ENCODE measurements at regions not wholly inside any gene's neighbourhood (a gene's known extent, or its start where the extent isn't known, plus 50 kb on each side); places are given as distances from the start of the nearest gene placed in this dataset.
A peak's percentile ranks its signal among the peaks of the same experiment; 100 is the strongest.

DNA sequence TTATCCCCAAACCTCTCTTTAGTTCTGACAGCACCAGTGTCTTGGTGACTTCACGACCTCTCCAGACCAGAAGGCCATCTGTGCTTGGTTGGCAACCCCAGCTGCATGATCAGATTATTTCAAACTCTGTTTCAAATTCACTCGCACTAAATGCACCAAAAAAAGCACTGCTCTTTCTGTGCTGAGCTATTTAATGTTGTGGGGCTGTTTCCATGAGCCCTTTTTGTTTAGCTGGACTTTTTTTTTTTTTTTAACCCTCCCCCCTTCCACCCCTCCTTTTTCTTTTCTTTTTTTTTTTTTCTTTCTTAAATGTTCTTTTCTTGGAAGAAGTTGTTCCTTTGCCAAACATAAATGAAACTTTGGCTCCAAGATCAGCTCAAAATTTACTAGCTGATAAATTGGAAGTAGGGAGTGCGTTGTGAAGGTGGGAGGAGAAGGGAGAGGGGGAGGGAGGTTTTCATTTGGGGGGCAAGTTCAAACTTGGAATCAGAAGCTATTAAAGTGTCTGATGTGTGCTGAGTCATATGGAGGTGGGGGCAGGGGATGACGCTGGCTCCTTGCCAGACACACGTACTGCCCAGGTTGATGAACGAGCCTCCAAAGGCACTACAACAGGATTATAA, 543.0 kb upstream of the TNP1 start:
- DNase-seq (ENCODE audit: insufficient read length, low spot score): no peak
- no peak for TF ChIP-seq SPI1 (IDR thresholded peaks at IDR 0.05; ENCODE audit: low read depth, low read length)
- TF ChIP-seq POLR2A (IDR thresholded peaks at IDR 0.05; ENCODE audit: low read depth, low read length): no peak
- no peak for TF ChIP-seq PAX5 (IDR thresholded peaks at IDR 0.05; ENCODE audit: insufficient read depth, low read length, severe bottlenecking)
- TF ChIP-seq TAF1 (IDR thresholded peaks at IDR 0.05; ENCODE audit: low read depth, low read length): no peak
- no peak for TF ChIP-seq POU2F2 (IDR thresholded peaks at IDR 0.05; ENCODE audit: low read depth, low read length)
- no peak for FAIRE-seq

DNA sequence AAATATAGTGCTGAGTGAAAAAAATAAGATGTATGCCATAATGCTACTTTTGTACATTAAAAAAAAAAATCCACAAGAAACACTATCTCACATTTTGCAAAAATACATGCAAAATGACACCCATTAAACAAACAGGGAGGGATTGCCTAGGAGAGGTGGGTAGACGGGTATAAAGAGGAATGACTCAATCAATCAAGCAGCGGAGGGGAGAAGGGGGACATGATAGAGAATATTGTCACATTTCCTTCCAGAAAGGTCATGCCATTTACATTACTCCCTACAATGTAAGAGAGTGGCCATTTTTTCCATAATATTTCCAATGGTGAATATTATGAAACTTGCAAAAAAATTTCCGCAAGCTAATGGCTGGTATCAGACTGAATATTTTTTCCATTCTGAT, 542.3 kb upstream of the TNP1 start:
- DNase-seq (ENCODE audit: insufficient read length, low spot score) (no peak), FAIRE-seq (no peak)
- no peak for TF ChIP-seq PAX5 (IDR thresholded peaks at IDR 0.05; ENCODE audit: insufficient read depth, low read length, severe bottlenecking)
- no peak for TF ChIP-seq POLR2A (IDR thresholded peaks at IDR 0.05; ENCODE audit: low read depth, low read length)
- no peak for TF ChIP-seq TAF1 (IDR thresholded peaks at IDR 0.05; ENCODE audit: low read depth, low read length)
- no peak for TF ChIP-seq POU2F2 (IDR thresholded peaks at IDR 0.05; ENCODE audit: low read depth, low read length)
- TF ChIP-seq SPI1 (IDR thresholded peaks at IDR 0.05; ENCODE audit: low read depth, low read length): no peak
- TF ChIP-seq POLR2AphosphoS5 (IDR thresholded peaks at IDR 0.05; ENCODE audit: low read depth, low read length): no peak

DNA sequence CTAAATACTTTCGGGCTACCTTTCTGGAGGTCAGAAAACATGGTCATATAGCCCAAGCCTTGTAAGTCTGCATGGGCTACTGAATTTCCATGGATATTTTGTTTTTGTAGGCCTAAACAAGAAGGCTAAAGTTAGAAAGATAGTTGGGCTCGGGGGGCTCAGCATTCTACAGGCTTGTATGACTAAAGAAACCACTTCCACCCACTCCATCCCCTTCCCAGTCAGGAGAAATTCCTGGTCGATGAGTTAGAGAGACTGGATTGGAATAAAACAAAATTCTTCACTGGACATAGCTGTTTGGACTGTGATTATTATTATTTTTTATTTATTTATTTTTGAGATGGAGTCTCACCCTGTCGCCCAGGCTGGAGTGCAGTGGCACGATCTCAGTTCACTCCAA, 539.4 kb upstream of the TNP1 start:
- DNase-seq (ENCODE audit: insufficient read length, low spot score) (no peak), FAIRE-seq (no peak)
- TF ChIP-seq PAX5 (IDR thresholded peaks at IDR 0.05; ENCODE audit: insufficient read depth, low read length, severe bottlenecking) (no peak), POU2F2 (IDR thresholded peaks at IDR 0.05; ENCODE audit: low read depth, low read length) (no peak), POLR2A (IDR thresholded peaks at IDR 0.05; ENCODE audit: low read depth, low read length) (no peak), POLR2AphosphoS5 (IDR thresholded peaks at IDR 0.05; ENCODE audit: low read depth, low read length) (no peak), SPI1 (IDR thresholded peaks at IDR 0.05; ENCODE audit: low read depth, low read length) (no peak), TAF1 (IDR thresholded peaks at IDR 0.05; ENCODE audit: low read depth, low read length) (no peak)

DNA sequence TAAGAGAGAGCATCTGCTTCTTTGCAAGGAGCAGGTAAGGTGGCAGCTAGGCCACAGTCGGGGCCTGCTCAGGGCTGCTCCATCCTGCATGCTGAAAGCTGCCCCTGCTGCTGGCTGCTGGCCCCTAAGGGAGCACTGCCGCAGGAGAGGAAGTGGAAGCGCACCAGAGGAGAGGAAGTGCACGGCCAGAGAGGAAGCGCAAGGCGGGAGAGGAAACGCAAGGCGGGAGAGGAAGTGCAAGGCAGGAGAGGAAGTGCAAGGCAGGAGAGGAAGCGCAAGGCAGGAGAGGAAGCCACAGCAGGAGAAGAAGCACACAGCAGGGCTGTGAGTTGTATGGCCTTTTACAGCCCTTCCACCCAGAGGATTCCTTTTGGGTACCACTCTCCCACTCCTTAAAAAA, 539.0 kb upstream of the TNP1 start:
- DNase-seq (ENCODE audit: insufficient read length, low spot score) (no peak), FAIRE-seq (no peak)
- TF ChIP-seq SPI1 (IDR thresholded peaks at IDR 0.05; ENCODE audit: low read depth, low read length) (peak; percentile 65), POLR2AphosphoS5 (IDR thresholded peaks at IDR 0.05; ENCODE audit: low read depth, low read length) (no peak)

DNA sequence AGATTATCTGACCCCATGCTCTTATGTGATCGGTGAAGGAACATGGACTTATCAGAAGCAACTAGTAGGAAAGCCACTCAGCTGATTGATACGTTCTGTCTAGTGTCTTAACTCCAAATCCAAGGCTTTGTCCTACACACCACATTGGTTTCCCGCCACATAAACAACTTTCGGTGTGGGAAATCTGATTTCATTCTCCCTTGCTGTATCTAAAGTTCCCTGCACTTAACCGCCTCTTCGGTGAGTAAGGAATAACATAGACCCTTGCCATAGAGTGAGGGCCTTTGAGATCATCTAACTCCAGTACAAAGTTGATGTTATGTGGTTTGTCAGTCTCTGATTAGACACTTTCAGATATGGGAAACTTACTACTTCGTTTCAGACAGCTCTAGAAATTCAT, 538.2 kb upstream of the TNP1 start:
- DNase-seq (ENCODE audit: insufficient read length, low spot score): no peak
- no peak for FAIRE-seq
- TF ChIP-seq POLR2A (IDR thresholded peaks at IDR 0.05; ENCODE audit: low read depth, low read length): no peak
- TF ChIP-seq PAX5 (IDR thresholded peaks at IDR 0.05; ENCODE audit: insufficient read depth, low read length, severe bottlenecking): no peak
- TF ChIP-seq POU2F2 (IDR thresholded peaks at IDR 0.05; ENCODE audit: low read depth, low read length): no peak
- no peak for TF ChIP-seq SPI1 (IDR thresholded peaks at IDR 0.05; ENCODE audit: low read depth, low read length)
- TF ChIP-seq TAF1 (IDR thresholded peaks at IDR 0.05; ENCODE audit: low read depth, low read length): no peak
- TF ChIP-seq POLR2AphosphoS5 (IDR thresholded peaks at IDR 0.05; ENCODE audit: low read depth, low read length): no peak

DNA sequence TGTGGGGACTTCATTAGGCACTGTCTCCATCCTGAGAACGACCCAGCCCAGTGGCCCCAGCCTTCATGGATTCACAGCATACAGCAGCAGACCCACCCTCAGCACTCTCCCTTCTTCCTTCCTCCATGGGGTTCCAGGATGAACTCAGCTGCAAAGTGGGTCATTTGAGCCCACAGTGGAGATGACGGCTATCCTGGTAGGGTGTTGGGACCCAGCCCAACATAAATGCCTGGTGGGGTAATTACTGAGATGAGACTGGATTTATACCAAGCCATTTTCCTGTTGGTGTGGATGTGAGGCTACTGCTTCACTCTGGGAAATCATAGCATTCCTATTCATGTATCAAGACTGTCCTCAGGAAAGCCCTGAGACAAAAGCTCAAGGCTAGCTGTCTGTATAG, 536.7 kb upstream of the TNP1 start:
- TF ChIP-seq TAF1 (IDR thresholded peaks at IDR 0.05; ENCODE audit: low read depth, low read length): no peak
- no peak for TF ChIP-seq POLR2A (IDR thresholded peaks at IDR 0.05; ENCODE audit: low read depth, low read length)
- no peak for FAIRE-seq
- DNase-seq (ENCODE audit: insufficient read length, low spot score): no peak

DNA sequence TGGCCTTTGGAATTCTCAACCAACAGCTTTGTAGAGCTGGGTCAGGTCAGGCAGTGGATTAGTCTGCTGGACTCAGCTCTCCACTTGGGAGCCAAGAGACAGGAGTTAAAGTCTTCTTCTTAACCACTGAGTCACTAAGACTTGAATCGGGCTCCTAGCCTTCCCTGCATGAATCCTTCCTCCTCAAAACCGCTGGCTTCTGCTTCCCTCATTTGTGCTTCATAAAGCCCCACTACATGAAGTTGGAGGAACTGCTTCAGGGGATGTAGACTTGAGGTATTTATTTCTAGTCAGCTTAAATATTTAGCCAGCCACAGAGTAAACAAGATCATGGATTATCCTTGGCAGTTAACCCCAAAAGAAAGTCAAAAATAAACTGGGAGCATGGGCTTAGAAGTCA, 536.3 kb upstream of the TNP1 start:
- DNase-seq (ENCODE audit: insufficient read length, low spot score): no peak
- no peak for FAIRE-seq
- no peak for TF ChIP-seq POLR2AphosphoS5 (IDR thresholded peaks at IDR 0.05; ENCODE audit: low read depth, low read length)
- no peak for TF ChIP-seq TAF1 (IDR thresholded peaks at IDR 0.05; ENCODE audit: low read depth, low read length)
- no peak for TF ChIP-seq POLR2A (IDR thresholded peaks at IDR 0.05; ENCODE audit: low read depth, low read length)
- no peak for TF ChIP-seq PAX5 (IDR thresholded peaks at IDR 0.05; ENCODE audit: insufficient read depth, low read length, severe bottlenecking)
- TF ChIP-seq POU2F2 (IDR thresholded peaks at IDR 0.05; ENCODE audit: low read depth, low read length): no peak
- no peak for TF ChIP-seq SPI1 (IDR thresholded peaks at IDR 0.05; ENCODE audit: low read depth, low read length)

DNA sequence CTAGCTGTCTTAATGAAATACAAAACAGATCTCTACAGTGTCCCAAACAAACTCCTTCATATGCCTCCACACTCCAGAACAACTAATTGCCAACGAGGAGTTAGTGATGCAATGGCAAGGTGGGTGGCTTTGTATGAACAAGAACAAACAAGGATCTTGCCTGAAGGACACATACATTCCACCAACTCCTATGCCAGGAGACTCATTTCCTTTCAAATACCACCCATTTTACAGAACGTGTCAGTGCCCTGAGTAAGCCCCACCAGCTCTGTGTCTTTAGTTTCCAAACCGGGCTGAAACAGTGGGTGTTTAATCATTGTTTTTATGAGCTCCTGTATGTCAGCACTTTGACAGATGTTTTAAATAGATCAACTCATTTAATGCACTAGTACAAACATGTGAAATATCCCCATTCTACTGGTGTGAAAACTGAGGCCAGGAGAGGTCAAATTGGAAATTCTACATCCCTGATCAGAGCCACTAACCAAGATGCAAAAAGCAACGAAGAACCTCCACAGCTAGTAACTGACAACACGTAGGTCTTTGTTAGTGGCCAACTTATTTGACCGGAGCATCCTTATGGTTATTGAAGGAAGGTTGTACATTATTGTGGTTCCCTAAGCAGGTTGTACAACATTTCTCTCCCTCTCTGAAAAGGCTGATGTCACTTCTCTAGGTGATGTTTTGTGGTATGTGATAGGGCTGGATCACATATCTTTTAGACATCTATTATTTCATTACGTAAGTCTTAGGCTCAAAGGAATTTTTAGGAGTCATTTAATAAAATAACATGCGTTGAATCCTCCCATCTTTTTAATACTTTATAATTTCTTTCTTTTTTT, 534.9 kb upstream of the TNP1 start:
- DNase-seq (ENCODE audit: insufficient read length, low spot score): no peak
- no peak for FAIRE-seq

DNA sequence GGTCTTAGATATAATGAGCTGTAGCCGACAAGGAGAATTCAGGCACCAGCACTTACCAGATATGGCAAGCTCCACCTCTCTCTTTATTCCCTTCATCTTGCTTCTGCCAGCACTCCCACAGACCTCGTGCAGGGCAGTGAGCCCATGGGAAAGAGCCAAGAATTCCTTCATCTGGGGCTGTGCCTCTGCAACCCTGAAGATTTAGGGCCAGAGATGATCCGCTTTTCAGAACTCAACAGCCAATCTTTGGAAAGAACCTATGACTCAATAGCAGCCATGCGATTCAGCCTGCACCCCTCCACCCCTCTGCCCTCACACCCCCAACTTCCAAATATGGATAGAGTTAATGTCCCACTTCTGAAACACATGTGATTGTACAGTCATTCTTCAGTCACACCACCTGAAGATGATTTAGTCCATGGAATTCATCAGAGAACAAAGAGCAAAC, 533.7 kb upstream of the TNP1 start:
- DNase-seq (ENCODE audit: insufficient read length, low spot score) (no peak), FAIRE-seq (no peak)
- TF ChIP-seq TAF1 (IDR thresholded peaks at IDR 0.05; ENCODE audit: low read depth, low read length) (no peak), PAX5 (IDR thresholded peaks at IDR 0.05; ENCODE audit: insufficient read depth, low read length, severe bottlenecking) (no peak), SPI1 (IDR thresholded peaks at IDR 0.05; ENCODE audit: low read depth, low read length) (no peak), POLR2A (IDR thresholded peaks at IDR 0.05; ENCODE audit: low read depth, low read length) (no peak), POU2F2 (IDR thresholded peaks at IDR 0.05; ENCODE audit: low read depth, low read length) (no peak), POLR2AphosphoS5 (IDR thresholded peaks at IDR 0.05; ENCODE audit: low read depth, low read length) (no peak)

More for the DNA sequence above, 534.9 kb upstream of the TNP1 start:
- TF ChIP-seq POLR2A (IDR thresholded peaks at IDR 0.05; ENCODE audit: low read depth, low read length): no peak
- TF ChIP-seq POLR2AphosphoS5 (IDR thresholded peaks at IDR 0.05; ENCODE audit: low read depth, low read length): no peak
- no peak for TF ChIP-seq PAX5 (IDR thresholded peaks at IDR 0.05; ENCODE audit: insufficient read depth, low read length, severe bottlenecking)
- TF ChIP-seq POU2F2 (IDR thresholded peaks at IDR 0.05; ENCODE audit: low read depth, low read length): no peak
- TF ChIP-seq TAF1 (IDR thresholded peaks at IDR 0.05; ENCODE audit: low read depth, low read length): no peak
- TF ChIP-seq SPI1 (IDR thresholded peaks at IDR 0.05; ENCODE audit: low read depth, low read length): no peak
